HG02763 (cell line): ENCODE measurements at regions not wholly inside any gene's neighbourhood (a gene's known extent, or its start where the extent isn't known, plus 50 kb on each side); places are given as distances from the start of the nearest gene placed in this dataset.
A peak's percentile ranks its signal among the peaks of the same experiment; 100 is the strongest.
"Not testable (repeated sequence)": the region's sequence is repeated elsewhere in the genome, so short reads cannot be mapped to it uniquely, and the experiment has no call there.

Experiments
- ATAC-seq: cut with Tn5 transposase; IDR thresholded peaks from one replicate; pipeline ENCODE4 v1.9.1; 2021; ENCODE audit warnings: mild to moderate bottlenecking, moderate library complexity; ENCODE audit not compliant: unreplicated experiment

DNA sequence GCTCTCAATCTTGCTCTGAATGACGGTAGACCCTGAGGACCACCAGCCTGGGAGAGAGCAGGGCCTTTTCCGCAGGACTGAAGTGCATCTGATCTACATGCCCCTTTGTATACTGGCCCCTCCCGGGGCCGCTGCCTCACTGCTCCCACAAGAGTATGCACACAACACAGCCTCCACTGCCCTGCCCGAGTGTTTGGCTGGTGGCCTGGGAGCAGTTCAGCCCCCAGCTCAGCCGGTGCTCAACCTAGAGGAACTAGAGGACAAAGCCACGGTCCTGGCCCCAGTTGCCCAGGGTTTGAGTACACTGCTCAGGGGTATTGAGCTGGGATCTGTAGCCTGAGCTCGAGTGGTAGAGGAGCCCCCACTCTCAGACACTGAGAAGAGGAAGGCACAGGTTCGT is 118.9 kb upstream of the CAB39 start:
- no peak for ATAC-seq

GRCh38 chr2:230594286-230594840 is 118.3 kb upstream of the CAB39 start:
- no peak for ATAC-seq

GRCh38 chr2:230599853-230600252 is 112.8 kb upstream of the CAB39 start:
- no peak for ATAC-seq

DNA sequence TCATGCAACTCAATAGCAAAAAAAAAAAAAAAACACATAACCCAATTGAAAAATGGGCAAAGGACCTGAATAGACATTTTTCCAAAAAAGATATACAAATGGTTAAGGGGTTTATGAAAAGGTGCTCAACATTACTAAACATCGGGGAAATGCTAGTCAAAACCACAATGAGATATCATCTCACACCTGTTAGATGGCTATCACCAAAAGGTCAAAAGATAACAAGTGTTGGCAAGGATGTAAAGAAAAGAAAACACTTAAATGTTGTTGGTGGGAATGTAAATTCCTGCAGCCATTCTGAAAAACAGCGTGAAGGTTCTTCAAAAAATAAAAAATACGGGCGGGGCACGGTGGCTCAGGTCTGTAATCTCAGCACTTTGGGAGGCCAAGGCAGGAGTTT is 112.4 kb upstream of the CAB39 start:
- no peak for ATAC-seq

GRCh38 chr2:230600881-230601280 is 111.8 kb upstream of the CAB39 start:
- no peak for ATAC-seq

DNA sequence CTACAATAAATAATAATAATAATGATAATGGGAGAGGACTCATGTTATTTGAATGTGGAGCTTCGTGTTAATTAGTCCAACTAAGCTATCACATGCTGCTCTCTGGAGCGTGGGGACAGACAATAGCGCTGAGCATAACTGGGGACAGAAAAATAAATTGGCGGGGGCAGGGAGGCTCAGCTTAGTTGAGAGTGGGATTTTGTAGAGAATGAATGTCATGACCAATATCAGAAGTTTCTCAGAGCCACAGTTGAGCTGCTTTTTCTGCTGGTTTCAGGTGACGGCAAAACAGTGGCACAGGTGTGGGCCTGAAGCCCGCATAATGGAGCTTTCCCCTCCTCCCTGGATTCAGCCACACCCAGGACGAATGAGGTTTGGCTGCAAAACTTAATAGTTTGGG is 111.1 kb upstream of the CAB39 start:
- ATAC-seq: peak; percentile 47

DNA sequence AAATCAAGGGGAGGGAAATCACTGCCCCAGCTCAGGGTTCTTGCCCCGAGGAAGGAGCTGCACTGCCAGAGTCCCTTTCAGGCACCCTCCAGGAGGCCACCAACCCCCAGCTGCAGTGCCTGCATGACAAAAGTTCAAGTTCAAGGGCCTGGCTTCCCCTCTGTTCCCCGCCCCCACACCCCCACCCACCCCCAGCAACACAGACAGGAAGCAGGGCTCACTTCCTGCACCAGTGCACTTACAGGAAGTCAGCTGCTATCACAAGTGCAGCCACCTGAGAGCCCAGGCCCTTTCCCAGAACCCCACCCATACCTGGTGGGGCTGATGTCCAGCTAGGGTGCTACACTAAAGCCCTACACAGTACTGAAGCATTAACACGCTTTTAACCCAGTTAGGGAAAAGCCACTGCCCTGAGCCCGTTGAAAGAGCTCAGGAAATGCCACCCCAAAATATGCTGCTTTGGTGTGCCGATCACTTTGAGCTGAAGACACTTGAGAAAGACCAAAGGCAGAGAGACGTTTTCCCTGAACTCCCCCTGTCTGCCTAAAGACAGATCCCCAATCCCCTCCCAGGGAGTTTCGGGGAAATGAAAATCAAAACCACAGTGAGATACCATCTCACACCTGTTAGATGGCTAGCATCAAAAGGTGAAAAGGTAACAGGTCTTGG is 109.9 kb upstream of the CAB39 start:
- peak; percentile 51 for ATAC-seq

DNA sequence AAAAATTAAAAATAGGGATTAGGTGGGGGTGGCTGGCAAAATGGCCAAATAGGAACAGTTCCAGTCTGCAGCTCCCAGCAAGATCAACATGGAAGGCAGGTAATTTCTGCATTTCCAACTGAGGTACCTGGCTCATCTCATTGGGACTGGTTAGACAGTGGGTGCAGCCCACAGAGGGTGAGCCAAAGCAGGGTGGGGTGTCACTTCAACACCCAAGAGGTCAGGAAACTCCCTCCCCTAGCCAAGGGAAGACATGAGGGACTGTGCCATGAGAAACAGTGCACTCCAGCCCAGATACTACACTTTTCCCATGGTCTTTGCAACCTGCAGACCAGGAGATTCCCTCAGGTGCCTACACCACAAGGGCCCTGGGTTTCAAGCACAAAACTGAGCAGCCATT is 109.3 kb upstream of the CAB39 start:
- not testable (repeated sequence) for ATAC-seq

DNA sequence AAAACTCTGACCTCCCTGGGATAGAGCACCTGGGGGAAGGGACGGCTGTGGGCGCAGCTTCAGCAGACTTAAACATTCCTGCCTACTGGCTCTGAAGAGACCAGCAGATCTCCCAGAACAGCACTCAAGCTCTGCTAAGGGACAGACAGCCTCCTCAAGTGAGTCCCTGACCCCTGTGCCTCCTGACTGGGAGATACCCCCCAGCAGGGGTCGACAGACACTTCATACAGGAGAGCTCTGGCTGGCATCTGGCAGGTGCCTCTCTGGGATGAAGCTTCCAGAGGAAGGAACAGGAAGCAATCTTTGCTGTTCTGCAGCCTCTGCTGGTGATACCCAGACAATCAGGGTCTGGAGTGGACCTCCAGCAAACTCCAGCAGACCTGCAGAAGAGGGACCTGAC is 108.5 kb upstream of the CAB39 start:
- ATAC-seq: not testable (repeated sequence)

DNA sequence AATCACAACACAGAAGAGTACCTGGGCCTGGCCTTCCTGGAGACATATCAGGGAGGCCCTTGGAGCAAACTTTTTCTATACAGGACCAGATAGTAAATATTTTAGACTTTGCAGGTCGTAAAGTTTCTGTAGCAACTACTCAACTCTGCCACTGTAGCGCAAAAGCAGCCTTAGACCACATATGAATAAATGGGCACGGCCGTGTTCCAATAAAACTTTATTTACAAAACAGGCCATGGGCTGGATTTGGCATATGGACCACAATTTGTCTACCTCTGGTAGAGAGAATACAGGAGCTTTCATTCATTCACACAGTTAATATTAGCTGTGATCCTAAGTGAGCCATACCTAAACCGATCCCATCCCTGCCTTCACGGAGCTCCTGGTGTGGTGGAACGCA is 98.6 kb upstream of the CAB39 start:
- ATAC-seq: no peak

- peak; percentile 70 for ATAC-seq
These were observed 97.7 kb upstream of the CAB39 start for GRCh38 chr2:230614913-230615332.

DNA sequence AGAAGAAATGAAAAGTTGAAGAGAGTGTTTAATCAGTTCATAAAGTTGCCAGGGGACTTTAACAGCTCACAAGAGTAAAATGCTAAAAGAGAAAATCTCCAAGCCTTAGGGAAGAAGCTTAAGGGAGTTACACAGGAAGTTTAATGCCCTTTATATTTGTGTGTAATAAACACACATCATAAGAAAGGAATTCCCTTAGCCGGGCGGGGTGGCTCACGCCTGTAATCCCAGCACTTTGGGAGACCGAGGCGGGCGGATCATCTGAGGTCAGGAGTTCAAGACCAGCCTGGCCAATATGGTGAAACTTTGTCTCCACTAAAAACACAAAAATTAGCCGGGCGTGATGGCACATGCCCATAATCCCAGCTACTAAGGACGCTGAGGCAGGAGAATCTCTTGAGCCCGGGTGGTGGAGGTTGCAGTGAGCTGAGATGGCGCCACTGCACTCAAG is 95.4 kb upstream of the CAB39 start:
- ATAC-seq: not testable (repeated sequence)

GRCh38 chr2:230619491-230619890 is 93.2 kb upstream of the CAB39 start:
- no peak for ATAC-seq

DNA sequence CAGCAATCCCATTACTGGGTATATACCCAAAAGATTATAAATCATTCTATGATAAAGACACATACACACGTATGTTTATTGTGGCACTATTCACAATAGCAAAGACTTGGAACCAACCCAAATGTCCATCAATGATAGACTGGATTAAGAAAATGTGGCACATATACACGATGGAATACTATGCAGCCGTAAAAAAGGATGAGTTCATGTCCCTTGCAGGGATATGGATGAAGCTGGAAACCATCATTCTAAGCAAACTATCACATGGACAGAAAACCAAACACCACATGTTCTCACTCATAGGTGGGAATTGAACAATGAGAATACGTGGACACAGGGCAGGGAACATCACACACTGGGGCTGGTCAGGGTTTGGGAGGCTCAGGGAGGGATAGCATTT is 87.4 kb upstream of the CAB39 start:
- ATAC-seq: not testable (repeated sequence)

GRCh38 chr2:230627091-230627490 is 85.6 kb upstream of the CAB39 start:
- not testable (repeated sequence) for ATAC-seq

- ATAC-seq: no peak
These were observed 84.6 kb upstream of the CAB39 start for GRCh38 chr2:230627806-230628724.

GRCh38 chr2:230631470-230631869 is 81.2 kb upstream of the CAB39 start:
- ATAC-seq: no peak

- ATAC-seq: no peak
These were observed 78.5 kb upstream of the CAB39 start for GRCh38 chr2:230634146-230634545.

GRCh38 chr2:230634721-230635313 is 77.8 kb upstream of the CAB39 start:
- ATAC-seq: not testable (repeated sequence)

- no peak for ATAC-seq
These were observed 75.9 kb upstream of the CAB39 start for GRCh38 chr2:230636684-230637271.

GRCh38 chr2:230637486-230637885 is 75.2 kb upstream of the CAB39 start:
- not testable (repeated sequence) for ATAC-seq
